GM18502 (cell line): ENCODE measurements at regions not wholly inside any gene's neighbourhood (a gene's known extent, or its start where the extent isn't known, plus 50 kb on each side); places are given as distances from the start of the nearest gene placed in this dataset.
"Not testable (repeated sequence)": the region's sequence is repeated elsewhere in the genome, so short reads cannot be mapped to it uniquely, and the experiment has no call there.

Experiments used
- ATAC-seq: cut with Tn5 transposase; IDR thresholded peaks from one replicate; pipeline ENCODE4 v1.9.1; 2021; ENCODE audit warnings: mild to moderate bottlenecking; ENCODE audit not compliant: unreplicated experiment, poor library complexity

DNA sequence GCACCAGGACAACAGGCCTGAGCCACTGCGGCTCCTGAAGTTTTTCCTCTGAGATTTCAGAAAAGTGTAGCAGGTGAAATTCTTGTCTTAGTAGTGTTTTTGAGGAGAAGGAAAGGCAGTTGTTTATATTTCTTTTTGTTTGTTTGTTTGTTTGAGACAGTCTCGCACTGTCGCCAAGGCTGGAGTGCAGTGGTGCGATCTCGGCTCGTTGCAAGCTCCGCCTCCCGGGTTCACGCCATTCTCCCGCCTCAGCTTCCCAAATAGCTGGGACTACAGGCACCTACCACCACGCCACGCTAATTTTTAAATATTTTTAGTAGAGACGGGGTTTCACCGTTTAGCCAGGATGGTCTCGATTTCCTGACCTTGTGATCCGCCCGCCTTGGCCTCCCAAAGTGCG lies 454.2 kb downstream of the AASDHPPT start:
- ATAC-seq: not testable (repeated sequence)

DNA sequence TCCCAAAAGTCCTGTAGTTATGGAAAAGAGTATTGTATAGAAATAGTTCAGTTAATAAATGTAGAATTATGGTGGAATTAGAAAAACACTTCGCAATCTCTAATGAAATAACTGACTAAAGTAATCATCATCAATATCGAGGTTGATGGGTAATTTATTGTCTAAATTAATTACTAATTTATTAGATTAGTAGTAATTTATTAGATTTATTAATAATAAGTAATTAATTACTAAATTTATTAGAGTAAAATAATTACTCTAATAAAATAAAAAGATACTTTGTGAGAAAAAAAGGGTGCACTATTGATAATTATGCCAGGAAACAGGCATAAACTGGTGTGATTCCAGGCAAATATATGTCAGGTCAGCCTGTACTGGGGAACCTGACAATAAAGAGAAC lies 455.6 kb downstream of the AASDHPPT start:
- no peak for ATAC-seq

DNA sequence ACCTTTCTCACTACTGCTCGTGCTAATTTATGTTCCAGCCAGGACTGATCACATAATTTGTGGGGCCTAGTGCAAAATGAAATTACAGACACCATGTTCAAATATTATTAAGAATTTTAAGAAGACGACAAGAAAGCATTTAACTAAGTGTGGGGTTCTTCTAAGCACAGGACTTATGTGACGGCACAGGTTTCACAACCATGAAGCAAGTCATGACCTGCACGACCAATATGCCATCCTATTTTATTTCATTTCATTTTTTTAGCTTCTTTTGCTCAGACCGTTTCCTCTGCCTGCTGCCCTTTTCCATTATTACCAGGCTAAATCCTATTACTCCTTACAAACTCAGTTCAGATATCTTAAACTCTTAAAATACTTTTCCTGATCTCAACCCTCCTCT lies 462.5 kb downstream of the AASDHPPT start:
- ATAC-seq: no peak

DNA sequence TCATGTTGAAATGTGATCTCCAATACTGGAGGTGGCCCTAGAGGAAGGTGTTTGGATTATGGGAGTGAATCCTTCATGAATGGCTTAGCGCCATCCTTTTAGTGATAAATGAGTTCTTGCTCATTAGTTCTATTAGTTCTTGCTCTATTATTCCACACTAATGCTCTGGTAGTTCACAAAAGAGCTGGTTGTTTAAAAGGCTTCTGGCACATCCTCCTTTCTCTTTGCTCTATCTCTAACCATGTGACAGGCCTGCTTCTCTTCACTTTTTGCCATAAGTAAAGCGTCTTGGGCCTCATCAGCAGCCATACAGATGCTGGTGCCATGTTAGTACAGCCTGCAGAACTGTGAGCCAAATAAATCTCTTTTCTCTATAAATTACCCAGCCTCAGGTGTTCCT lies 469.9 kb downstream of the GUCY1A2 start:
- ATAC-seq: no peak

DNA sequence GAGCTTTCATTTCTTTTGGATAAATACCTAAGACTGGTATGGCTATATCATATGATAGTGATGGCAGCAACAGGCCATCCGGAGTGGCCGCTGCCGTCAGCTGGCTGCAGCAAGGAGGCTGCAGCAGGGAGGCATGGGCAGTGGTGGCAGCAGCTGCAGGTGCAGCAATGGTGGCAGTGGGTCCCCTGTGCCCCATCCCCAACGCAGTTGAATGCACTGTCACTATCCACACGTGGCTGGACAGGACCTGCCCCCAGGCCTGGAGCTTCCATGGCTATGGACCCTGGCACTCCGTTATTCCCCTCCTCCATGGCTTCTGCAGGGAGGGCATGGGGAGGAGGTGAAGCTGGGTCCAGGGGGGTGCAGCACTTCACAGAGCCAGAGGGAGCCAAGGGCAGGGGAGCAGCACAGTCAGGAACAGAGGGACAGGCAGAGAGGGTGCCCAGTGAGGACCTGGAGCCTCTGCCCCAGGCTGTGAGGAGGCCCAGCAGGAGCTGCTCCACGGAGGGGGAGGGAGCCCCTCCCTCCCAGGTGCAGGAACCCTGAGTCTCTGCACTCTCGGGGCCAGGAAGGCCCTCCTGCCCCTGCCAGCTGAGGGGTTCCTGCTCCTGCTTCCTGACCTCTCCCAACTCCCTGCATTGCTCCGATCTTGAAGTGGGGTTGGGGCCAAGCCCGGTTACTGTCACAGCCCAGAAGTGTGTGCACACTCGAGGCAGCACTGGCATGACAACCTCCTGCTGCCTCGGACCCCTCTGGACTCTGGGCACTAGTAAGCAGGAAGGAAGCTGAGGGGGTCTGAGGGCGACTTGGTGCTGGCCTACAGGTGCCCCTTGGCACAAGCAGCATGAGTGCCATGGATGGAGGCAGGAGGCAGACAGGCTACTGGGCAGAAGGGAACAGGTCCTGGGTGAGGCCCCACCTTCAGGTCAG lies 466.3 kb downstream of the GUCY1A2 start:
- no peak for ATAC-seq

DNA sequence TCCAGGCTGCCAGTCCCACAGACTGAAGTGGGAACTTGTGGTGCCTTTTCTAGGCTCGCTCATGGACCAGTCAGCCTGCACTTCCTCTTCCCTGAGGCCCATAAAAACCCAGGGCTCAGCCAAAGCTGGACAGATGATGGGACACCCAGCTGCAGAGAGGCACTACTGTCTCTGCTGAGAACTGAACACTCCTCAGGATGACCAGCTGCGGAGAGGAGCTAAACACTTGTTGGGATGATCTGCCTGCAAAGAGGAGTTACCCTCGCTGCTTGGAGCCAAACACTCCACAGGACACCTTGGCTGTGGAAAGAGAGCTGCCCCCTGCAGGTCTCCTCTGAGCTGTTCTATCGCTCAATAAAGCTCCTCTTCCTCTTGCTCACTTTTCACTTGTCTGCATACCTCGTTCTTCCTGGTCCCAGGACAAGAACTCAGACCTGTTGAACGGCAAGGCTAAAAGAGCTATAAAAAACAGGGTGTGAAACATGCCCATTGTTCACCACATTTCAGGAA lies 465.5 kb downstream of the GUCY1A2 start:
- no peak for ATAC-seq

DNA sequence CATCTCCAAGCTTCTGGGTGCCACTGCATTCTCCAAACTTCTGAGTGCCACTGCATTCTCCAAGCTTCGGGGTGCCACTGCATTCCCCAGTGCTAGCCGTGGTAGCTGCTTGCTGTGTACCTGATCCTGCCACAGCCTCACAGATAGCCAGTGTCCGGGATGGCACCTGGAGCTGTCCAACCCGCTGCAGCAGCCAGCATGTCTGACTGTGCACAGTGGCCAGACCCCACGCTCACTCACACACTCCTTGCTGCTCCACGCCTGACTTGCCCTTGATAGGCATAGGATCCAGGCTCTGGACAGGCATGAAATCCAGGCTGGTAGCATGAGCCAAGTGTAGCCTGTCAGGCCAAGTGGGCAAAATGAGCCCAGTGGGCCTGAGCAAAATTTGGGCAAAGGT lies 465.0 kb downstream of the GUCY1A2 start:
- no peak for ATAC-seq

DNA sequence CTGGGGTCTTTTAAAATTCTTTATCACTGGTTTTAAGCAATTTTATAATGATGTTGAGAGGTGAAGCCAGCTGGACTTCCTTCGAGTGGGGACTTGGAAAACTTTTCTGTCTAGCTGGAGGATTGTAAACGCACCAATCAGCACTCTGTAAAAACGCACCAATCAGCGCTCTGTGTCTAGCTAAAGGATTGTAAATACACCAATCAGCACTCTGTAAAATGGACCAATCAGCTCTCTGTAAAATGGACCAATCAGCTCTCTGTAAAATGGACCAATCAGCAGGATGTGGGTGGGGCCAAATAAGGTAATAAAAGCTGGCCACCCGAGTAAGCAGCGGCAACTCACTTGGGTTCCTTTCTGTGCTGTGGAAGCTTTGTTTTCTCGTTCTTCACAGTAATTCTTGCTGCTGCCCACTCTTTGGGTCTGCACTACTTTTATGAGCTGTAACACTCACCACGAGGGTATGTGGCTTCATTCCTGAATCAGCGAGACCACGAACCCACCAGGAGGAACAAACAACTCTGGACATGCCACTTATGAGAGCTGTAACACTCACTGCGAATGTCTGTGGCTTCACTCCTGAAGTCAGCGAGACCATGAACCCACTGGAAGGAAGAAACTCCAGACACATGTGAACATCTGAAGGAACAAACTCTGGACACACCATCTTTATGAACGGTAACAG lies 462.6 kb downstream of the GUCY1A2 start:
- not testable (repeated sequence) for ATAC-seq

DNA sequence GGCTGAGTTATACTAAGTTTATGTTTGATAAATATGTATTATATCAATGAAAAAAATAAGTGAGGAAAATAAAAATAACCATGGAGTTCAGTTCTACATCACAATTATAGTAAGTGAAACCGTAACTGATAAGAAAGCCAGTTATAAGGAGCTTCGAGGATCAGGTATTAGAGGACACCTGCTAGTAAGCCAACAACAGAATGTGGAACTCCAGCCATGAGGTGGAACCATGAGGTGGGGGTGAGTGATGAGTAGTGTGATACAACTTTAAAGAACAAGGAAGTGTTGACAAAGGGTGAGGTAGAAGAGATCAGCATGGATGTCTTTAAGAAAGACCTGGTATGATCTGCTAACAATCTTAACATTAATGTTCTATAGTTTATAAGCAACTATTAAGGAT lies 452.9 kb downstream of the GUCY1A2 start:
- no peak for ATAC-seq

DNA sequence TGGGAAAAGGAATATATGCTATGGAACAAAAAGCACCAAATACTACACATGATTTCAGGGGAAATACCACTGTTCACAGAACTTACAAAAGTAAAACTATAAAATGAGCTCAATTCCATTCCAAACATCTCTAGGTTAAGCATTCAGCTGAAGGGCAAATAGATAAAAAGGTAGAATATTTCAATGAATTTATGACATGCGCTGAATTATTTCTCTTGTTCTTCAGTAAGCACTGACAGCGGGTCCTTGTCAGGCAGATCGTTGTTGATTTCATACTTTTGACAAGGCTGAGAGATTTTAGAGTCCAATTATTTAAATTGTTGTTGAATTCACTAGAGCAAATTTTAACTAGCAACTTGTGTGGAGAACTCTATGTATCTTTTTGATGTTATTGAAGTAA lies 449.6 kb downstream of the GUCY1A2 start:
- no peak for ATAC-seq

DNA sequence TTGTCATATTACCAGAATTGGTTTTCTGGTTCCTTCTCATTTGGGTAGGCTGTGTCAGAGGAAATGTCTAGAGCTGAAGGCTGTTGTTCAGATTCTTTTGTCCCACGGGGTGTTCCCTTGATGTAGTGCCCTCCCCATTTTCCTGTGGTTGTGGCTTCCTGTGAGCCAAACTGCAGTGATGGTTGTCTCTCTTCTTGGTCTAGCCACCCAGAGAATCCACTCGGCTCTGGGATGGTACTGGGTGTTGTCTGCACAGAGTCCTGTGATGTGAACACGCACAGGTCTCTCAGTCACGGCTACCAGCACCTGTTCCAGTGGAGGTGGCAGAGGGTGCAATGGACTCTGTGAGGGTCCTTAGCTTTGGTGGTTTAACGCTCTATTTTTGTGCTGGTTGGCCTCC lies 440.9 kb downstream of the GUCY1A2 start:
- not testable (repeated sequence) for ATAC-seq

DNA sequence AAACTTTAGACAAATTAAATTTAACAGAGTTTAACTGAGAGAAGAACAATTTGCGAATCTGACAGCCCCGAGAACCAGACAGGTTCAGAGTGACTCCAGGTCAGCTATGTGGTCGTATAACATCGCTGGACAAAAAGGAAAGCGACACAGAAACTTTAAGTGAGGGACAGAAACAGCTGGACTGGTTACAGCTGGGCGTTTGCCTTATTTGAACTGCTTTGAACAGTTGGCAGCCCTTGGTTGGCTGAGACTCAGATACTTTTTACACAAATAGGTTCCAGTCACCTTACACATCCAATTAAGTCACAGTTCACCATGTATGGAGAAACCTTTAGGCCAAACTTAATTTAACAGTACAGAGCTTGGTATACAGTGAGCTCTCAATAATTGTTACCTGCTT lies 436.9 kb downstream of the GUCY1A2 start:
- ATAC-seq: no peak

DNA sequence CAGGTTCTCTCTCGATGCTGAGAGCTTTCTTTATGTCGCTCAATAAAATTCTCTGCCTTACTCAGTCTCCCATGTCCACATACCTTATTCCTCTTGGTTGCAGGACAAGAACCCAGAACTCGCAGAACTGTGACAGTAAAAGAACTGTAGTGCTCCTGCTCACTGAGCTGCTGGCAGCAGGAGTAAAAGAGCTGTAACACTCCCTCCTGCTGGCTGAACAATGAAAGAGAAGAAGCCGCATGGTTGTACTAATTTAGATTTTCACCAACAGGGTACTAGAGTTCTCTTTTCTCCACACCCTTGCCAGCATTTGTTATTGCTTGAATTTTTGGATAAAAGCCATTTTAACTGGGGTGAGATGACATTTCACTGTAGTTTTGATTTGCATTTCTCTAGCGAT lies 433.2 kb downstream of the GUCY1A2 start:
- ATAC-seq: no peak

DNA sequence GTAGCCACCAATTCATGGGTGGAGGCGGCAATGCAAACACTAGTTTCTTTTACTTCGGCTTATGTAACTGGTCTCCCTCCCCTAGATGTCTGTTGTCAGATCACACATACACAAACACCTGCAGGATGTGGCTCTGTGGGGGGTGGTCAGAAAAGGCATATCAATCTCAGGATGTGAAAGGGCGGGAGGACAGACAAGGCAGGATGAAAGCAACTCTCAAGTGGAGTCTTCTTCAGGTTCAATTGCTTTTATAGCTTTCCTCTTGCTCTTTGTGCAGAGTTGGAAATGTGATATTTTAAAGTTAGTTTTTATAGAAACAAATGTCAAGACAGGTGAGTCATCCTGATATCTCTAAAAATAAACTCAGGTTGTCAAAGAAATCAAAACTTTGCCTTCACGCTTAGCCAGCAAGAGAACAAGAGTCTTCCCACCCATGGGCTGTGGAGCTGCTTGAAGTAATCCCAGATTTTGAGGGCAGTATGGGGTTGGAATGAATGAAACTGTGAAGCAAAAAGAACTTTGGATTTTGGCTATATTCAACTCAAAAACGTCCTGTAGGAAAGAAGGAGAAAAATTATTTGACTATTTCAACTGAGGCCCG lies 423.4 kb downstream of the GUCY1A2 start:
- no peak for ATAC-seq

DNA sequence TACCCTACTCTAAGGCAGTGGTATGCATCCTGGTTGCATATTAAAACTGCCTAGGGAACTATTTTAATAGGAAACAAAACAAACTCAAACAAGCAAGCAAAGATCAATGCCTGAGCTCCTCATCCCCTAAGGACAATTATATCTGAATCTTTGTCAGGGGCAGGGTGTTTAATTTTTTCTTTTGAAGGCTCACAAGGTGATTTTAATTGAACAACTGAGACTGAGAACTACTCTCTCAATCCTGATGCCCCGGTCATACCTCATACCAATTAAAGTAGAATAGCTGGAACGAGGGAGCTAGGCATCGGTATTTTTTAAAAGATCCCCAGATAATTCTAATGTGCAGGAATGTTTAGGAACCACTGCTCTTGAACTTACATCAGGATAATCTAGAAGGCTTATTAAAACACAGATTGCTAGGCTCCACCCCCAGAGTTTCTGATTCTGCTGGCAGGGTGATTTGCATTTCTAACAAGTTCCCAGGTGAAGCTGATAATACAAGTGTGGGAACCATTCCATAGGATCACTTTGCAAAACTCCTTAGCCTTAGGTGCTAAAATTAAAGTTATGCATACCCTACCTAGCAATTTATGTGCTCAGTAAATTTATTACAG lies 416.5 kb downstream of the GUCY1A2 start:
- ATAC-seq: no peak

DNA sequence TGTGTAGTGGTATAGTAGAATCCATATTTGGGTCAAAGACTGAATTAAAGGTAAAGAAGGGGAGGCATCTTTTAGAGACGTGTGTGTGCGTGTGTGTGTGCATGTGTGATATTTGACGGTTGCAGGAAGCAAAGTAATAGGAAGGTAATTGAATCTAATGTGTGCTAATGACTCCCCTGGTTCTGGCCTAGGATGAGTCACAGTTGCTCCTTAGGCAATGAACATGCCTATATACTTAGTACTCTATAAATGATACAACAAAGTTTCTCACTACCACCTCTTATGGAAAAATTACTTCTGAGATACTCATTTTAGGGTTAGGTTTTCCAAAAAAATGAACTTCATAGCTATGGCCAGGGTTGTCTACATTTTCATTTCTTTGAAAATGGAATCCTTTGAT lies 409.6 kb downstream of the GUCY1A2 start:
- ATAC-seq: no peak

DNA sequence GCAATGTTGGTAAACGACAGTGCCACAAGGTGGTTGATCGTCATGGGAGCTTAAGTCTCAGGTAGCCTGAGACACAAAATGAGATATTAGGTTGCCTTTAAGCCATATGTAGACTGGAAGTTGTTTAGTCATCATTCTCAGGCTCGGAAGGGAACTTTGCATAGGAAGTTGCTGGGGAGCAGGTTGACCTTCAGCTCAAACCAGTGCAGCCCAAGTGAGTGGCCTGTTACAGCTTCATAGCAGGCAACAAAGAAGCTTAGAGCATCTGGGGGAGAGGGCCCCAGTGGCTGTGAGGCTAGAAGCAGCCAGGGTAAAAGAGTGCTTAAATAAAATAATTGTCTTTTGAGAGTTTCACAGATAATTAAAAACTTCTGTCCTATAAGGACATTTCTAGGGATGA lies 404.0 kb downstream of the GUCY1A2 start:
- ATAC-seq: no peak

DNA sequence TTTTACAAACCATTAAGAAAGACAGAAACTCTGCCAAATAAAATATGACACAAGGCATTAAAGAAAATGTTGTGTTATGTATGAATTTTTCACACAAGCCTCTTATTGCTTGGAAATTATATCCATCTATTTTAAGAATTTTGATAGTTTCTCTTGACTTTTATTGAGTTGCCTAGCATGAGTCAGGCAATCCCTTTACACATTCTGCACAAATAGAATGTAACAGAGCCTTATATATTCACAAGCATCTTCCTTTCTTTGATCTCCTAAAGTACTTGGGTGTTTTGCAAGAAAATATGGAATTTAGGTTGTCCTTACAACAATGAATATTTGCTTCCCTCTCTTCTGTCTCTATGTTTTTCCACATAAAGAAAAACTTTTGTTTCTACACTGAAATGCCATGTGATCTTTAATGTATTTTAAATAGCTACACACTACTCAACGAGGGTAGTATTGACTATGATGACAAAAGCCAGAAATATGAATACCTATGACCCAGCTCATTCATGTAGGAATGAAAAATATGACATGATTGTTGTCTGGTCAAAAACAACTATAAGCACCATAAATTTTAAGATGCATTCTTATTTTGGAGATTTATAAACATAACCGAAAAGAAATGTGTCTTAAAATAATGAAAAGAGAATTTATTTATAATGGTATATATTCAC lies 398.8 kb downstream of the GUCY1A2 start:
- ATAC-seq: no peak

DNA sequence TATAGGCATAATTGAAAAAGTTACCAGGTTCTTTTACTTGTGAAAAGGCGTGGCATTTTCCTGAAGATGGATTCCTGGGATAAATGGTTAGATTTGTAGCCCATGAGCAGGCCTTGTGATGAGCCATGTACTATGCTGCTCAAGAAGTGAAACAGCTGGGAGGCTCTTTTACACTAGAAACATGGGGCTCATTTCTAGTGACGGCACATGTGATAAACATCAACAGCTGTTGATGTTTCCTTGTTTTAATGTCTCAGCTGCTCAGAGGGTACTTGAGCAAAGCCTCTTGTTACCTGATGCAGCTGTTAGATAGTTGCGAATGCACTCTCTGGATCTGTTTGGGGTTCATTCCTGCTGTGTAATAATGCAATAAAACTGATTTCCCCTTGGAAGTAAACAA lies 396.8 kb downstream of the GUCY1A2 start:
- no peak for ATAC-seq
